Skeletal muscle satellite cell (primary cell): ENCODE measurements at regions not wholly inside any gene's neighbourhood (a gene's known extent, or its start where the extent isn't known, plus 50 kb on each side); places are given as distances from the start of the nearest gene placed in this dataset.
"Not testable (repeated sequence)": the region's sequence is repeated elsewhere in the genome, so short reads cannot be mapped to it uniquely, and the experiment has no call there.

Experiments used
- H3K27me3 ChIP-seq: 2 replicates; pipeline ENCODE4 v1.7.0; 2013; ENCODE audit warnings: low read length; ENCODE audit not compliant: control insufficient read depth, insufficient read depth
- H3K36me3 ChIP-seq: 2 replicates; pipeline ENCODE4 v1.7.0; 2013; ENCODE audit warnings: mild to moderate bottlenecking, control low read depth, low read length; ENCODE audit not compliant: insufficient read depth
- H3K4me1 ChIP-seq: 2 replicates; pipeline ENCODE4 v1.7.0; 2013; ENCODE audit warnings: low read length; ENCODE audit not compliant: control insufficient read depth, insufficient read depth
- H3K4me2 ChIP-seq: 2 replicates; pipeline ENCODE4 v1.7.0; 2013; ENCODE audit warnings: mild to moderate bottlenecking, low read length
- H3K4me3 ChIP-seq: 2 replicates; pipeline ENCODE4 v1.7.0; 2013; ENCODE audit warnings: low read length
- H3K9ac ChIP-seq: 2 replicates; pipeline ENCODE4 v1.7.0; 2013; ENCODE audit warnings: mild to moderate bottlenecking, low read depth, low read length, moderate library complexity
- H3K9me3 ChIP-seq: replicated peaks from 2 replicates; pipeline ENCODE4 v1.7.0; 2013; ENCODE audit warnings: mild to moderate bottlenecking, control low read depth, low read length

GRCh38 chr14:21911877-21912276 is 238.3 kb upstream of the OR4E1 start:
- no peak overlapping the region for H3K9ac ChIP-seq
- H3K9me3 ChIP-seq, result no peaks in the 10 kb centered on the region
- no peaks in the 10 kb centered on the region for H3K4me1 ChIP-seq
- no peaks in the 10 kb centered on the region for H3K27me3 ChIP-seq
- H3K36me3 ChIP-seq, result no peaks in the 10 kb centered on the region
- H3K4me2 ChIP-seq, result no peak overlapping the region
- no peak overlapping the region for H3K4me3 ChIP-seq

- no peaks in the 10 kb centered on the region for H3K36me3 ChIP-seq
- H3K27me3 ChIP-seq, result no peaks in the 10 kb centered on the region
Observed at GRCh38 chr14:21910260-21910659, 236.6 kb upstream of the OR4E1 start.

GRCh38 chr14:21902561-21903181 is 229.1 kb upstream of the OR4E1 start:
- no peaks in the 10 kb centered on the region for H3K9me3 ChIP-seq
- no peak overlapping the region for H3K4me2 ChIP-seq
- H3K4me1 ChIP-seq, result no peaks in the 10 kb centered on the region
- H3K4me3 ChIP-seq, result no peak overlapping the region
- H3K27me3 ChIP-seq, result no peaks in the 10 kb centered on the region
- no peak overlapping the region for H3K9ac ChIP-seq
- H3K36me3 ChIP-seq, result no peaks in the 10 kb centered on the region

More at GRCh38 chr14:21910260-21910659, 236.6 kb upstream of the OR4E1 start:
- Histone ChIP-seq H3K9me3 (no peaks in the 10 kb centered on the region), H3K9ac (no peak overlapping the region), H3K4me3 (no peak overlapping the region), H3K4me2 (no peak overlapping the region), H3K4me1 (no peaks in the 10 kb centered on the region)

- not testable (repeated sequence) for H3K9me3 ChIP-seq, H3K9ac ChIP-seq, H3K36me3 ChIP-seq, H3K4me1 ChIP-seq, H3K4me2 ChIP-seq, H3K4me3 ChIP-seq, H3K27me3 ChIP-seq
Observed at GRCh38 chr14:21894898-21895194, 221.2 kb upstream of the OR4E1 start.

GRCh38 chr14:21894003-21894897 is 220.6 kb upstream of the OR4E1 start:
- Histone ChIP-seq H3K4me3 (no peak overlapping the region), H3K4me1 (no peaks in the 10 kb centered on the region), H3K27me3 (no peaks in the 10 kb centered on the region), H3K36me3 (no peaks in the 10 kb centered on the region), H3K4me2 (no peak overlapping the region), H3K9ac (no peak overlapping the region), H3K9me3 (peaks cover 4% of the 10 kb centered on the region)

GRCh38 chr14:21891921-21892320 is 218.3 kb upstream of the OR4E1 start:
- Histone ChIP-seq H3K4me3 (no peak overlapping the region), H3K36me3 (no peaks in the 10 kb centered on the region), H3K27me3 (no peaks in the 10 kb centered on the region), H3K4me2 (no peak overlapping the region), H3K9ac (no peak overlapping the region), H3K4me1 (no peaks in the 10 kb centered on the region), H3K9me3 (peaks cover 4% of the 10 kb centered on the region)

GRCh38 chr14:21884995-21885394 is 211.4 kb upstream of the OR4E1 start:
- no peak overlapping the region for H3K9ac ChIP-seq
- no peaks in the 10 kb centered on the region for H3K27me3 ChIP-seq
- no peaks in the 10 kb centered on the region for H3K36me3 ChIP-seq
- no peak overlapping the region for H3K4me2 ChIP-seq
- no peaks in the 10 kb centered on the region for H3K9me3 ChIP-seq
- H3K4me3 ChIP-seq, result no peak overlapping the region
- no peaks in the 10 kb centered on the region for H3K4me1 ChIP-seq

GRCh38 chr14:21882226-21882625 is 208.6 kb upstream of the OR4E1 start:
- Histone ChIP-seq H3K4me2 (no peak overlapping the region), H3K4me3 (no peak overlapping the region), H3K36me3 (no peaks in the 10 kb centered on the region), H3K9me3 (no peaks in the 10 kb centered on the region), H3K9ac (no peak overlapping the region), H3K27me3 (no peaks in the 10 kb centered on the region), H3K4me1 (no peaks in the 10 kb centered on the region)

- no peaks in the 10 kb centered on the region for H3K27me3 ChIP-seq
- no peaks in the 10 kb centered on the region for H3K4me1 ChIP-seq
- no peak overlapping the region for H3K4me3 ChIP-seq
- H3K4me2 ChIP-seq, result no peak overlapping the region
- H3K9ac ChIP-seq, result no peak overlapping the region
- no peaks in the 10 kb centered on the region for H3K9me3 ChIP-seq
- no peaks in the 10 kb centered on the region for H3K36me3 ChIP-seq
Observed at GRCh38 chr14:21880918-21881317, 207.3 kb upstream of the OR4E1 start.

- no peak overlapping the region for H3K9ac ChIP-seq
Observed at GRCh38 chr14:21875791-21876190, 202.2 kb upstream of the OR4E1 start.

GRCh38 chr14:21874946-21875345 is 201.3 kb upstream of the OR4E1 start:
- no peak overlapping the region for H3K4me3 ChIP-seq

More at GRCh38 chr14:21875791-21876190, 202.2 kb upstream of the OR4E1 start:
- Histone ChIP-seq H3K4me1 (no peaks in the 10 kb centered on the region), H3K27me3 (no peaks in the 10 kb centered on the region), H3K4me2 (no peak overlapping the region), H3K4me3 (no peak overlapping the region), H3K36me3 (no peaks in the 10 kb centered on the region), H3K9me3 (no peaks in the 10 kb centered on the region)

GRCh38 chr14:21874167-21874566 is 200.5 kb upstream of the OR4E1 start:
- Histone ChIP-seq H3K36me3 (no peaks in the 10 kb centered on the region), H3K9me3 (no peaks in the 10 kb centered on the region), H3K4me1 (no peaks in the 10 kb centered on the region), H3K4me3 (no peak overlapping the region), H3K9ac (no peak overlapping the region), H3K27me3 (no peaks in the 10 kb centered on the region), H3K4me2 (no peak overlapping the region)

More at GRCh38 chr14:21874946-21875345, 201.3 kb upstream of the OR4E1 start:
- no peak overlapping the region for H3K9ac ChIP-seq
- H3K4me2 ChIP-seq, result no peak overlapping the region
- H3K27me3 ChIP-seq, result no peaks in the 10 kb centered on the region
- no peaks in the 10 kb centered on the region for H3K36me3 ChIP-seq
- no peaks in the 10 kb centered on the region for H3K9me3 ChIP-seq
- no peaks in the 10 kb centered on the region for H3K4me1 ChIP-seq
